ENCODE measurements at regions not wholly inside any gene's neighbourhood (a gene's known extent, or its start where the extent isn't known, plus 50 kb on each side); places are given as distances from the start of the nearest gene placed in this dataset.

- no peak for TF ChIP-seq CTCF (IDR thresholded peaks at IDR 0.05)
- TF ChIP-seq POLR2A (IDR thresholded peaks at IDR 0.05): no peak
Observed at GRCh38 chr1:29803486-29803885, 567.2 kb downstream of the PTPRU start.

Measured in thyroid gland (tissue), 4 donors.